ENCODE measurements at regions not wholly inside any gene's neighbourhood (a gene's known extent, or its start where the extent isn't known, plus 50 kb on each side); places are given as distances from the start of the nearest gene placed in this dataset.

DNA sequence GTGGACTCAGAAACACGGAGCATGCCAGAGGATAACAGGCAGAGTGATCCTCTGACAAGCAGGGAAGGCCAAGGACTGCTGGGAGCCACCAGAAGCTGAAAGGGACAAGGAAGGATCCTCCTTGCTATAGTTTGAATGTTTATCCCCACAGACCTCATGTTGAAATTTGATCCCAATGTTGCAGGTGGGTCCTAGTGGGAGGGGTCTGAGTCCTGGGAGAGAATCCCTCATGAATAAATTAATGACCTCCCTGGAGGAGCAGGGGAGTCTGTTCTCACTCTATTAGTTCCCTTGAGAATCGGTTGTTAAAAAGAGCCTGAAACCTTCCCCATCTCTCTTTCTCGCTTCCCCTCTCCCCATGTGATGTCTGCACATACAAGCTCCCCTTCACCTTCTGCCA is 124.4 kb downstream of the FBXO15 start:
- no peak for DNase-seq (ENCODE audit: low read depth in 3 of 3)

DNA sequence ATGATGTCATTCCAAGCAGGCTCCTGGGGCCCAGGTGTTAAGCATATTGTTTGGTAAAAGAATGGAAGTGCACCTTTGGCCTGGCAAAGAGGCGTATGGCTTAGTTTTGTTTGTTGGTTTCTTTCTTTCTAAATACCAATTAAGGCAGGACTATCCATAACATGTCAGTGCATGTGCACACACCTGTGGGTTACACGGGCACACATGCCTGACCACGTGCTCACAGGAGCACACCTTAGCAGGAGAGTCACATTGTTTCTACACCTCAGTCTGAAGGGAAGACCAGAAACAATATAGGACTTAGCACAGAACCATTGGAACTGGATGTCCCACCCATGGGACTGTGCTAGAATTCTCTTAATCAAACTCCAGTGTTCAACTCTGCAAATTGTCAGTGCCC is 127.8 kb downstream of the FBXO15 start:
- no peak for DNase-seq (ENCODE audit: low read depth in 3 of 3)

DNA sequence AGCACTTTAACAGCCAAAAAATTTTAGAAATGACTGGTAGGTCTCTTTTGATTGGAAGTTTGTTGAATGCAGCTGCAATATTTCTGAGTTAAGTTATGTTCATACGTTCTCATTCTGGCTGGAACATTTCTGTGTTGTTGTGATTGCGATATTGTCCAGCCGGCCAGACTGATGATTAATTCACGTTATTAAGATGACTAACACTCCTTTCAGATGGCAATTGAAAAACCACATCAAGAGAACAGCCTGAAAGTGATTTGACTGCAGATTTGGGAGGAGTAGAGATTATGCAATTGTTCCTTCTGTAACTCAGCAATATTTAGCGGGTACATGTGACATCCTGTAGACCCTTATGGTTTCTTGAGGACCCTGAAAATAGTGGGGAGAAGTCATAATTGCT is 133.7 kb downstream of the FBXO15 start:
- no peak for DNase-seq (ENCODE audit: low read depth in 3 of 3)

DNA sequence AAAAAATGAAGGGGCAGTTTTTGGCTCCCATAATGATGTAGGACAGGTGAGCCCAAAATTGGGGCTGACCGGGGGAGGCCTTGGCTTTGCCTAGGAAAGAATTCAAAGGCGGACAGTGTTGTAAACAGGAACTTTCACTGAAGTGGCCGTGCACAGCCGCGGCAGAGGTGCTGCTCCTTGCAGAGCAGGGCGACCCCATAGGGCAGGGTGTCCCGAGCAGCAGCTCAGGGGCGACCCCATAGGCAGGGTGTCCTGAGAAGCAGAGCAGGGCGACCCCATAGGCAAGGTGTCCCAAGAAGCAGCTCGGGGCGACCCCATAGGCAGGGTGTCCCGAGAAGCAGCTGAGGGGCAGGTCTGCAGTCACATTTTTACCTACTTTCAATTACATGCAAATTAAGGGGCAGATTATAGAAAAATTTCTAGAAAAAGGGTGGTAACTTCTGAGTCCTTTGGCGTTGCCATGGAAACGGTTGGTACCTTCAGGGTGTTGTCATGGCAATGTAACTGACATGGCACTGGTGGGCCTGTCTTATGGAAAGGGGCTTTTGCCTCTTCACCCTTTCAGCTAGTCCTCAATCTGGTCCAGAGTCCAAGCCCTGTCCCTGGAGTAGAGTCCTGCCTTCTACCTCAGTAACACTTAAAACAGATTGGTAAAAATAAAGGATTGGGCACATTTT is 134.5 kb downstream of the FBXO15 start:
- DNase-seq (ENCODE audit: low read depth in 3 of 3), result no peak

DNA sequence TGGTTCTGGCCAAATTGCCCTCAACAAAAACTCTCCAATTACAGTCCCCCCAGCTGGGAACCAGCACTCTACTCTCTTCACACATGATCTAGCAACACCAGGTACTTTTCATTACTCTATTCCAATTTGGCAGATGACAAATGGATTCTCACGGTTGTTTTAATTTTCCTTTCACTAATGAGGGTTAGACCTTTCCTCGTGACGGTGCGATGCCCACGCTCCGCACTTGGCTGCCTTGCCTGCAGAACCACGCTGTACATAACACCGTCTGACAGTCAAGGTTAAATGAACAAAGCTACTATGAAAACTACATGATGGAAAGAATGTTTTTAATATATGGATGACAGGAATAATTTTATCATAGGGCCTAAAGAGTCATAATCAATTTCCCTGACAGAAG is 141.5 kb downstream of the FBXO15 start:
- DNase-seq (ENCODE audit: low read depth in 3 of 3), result no peak

DNA sequence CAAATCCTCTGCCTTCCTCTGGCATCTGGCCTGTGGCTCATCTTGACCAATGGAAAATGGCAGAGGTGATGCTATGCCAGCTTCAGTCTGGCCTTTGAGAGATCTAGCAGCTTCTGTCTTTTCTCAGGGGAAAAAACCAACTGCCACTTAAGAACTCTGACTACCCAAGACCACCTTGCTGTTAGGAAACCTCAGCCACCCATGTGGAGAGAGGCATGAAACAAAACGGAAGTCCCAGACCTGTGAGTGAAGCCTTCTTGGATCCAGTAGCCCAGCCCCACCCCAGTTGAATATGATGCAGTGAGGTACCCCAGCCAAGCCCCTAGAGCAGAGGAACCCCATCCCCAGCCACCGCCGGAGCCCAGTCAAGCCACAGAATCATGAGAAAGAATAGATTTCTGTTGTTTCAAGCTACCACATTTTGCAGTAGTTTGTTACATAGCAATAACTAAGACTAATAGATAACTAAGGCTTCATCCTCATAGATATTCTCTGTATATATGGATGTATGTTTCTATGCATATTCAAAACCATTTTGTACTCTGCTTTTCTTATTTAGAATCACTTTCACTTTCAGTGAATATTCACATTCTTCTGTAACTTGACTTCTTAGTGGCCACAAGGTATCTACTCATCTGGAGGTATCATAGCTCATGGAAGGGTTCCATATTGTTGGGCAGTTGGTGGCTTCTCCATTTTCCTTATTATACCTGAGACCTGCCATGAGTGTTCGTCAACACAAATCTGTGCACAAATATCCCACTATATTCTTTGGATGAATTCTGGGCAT is 142.1 kb downstream of the FBXO15 start:
- DNase-seq (ENCODE audit: low read depth in 3 of 3), result no peak

DNA sequence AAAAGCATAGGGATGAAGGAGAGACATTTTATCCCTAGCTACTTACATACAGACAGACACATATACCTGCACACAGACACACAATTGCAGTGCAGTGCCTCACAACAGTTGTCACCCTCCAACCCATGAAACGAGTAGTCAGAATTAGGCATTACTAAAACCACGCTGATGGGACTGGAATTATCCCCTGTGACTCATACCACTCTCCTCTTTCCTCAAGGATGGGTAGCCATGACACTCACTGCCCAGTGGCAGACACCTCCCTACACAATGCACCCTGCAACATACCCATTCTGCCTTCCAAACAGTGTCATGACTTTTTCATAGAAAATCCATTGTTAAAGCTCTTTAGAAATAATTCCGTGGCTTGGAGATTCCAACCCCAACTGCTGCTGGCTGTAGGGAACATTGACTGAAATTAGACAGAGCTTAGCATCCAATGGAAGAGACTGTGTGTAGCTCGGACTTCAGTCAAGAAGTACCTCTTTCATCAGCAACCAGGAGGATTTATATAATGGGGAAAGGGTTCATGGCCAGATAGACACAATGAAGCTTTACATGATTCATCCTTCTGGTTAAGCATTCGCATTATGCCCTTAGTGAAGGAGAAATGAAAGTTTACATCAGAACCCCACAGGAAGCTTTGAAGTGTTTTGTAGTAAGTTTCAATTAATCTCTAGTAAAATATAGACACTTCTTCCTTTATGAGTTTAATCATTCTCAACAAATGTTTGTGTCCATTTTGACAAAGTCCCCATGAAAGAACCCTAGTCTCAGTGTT is 155.2 kb downstream of the FBXO15 start:
- no peak for DNase-seq (ENCODE audit: low read depth in 3 of 3)

DNA sequence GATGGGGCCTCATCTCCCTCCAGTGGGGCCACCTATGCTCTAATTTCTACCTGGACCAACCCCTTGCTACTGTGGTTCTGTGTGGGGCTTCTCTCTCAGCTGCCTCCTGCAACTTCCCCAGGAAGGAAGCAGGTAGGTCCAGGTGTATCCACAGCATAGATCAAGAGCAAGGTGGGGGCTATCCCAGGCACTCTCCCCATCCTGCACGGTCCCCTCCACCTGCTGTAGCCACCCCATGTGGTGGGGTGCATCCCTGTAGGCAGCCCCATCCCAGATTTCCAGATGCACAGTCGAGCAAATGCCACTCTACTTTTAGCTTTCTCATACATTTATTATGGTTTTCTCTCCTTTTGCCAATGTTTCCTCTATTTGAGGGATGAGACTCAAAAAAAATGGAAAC is 156.1 kb downstream of the FBXO15 start:
- DNase-seq (ENCODE audit: low read depth in 3 of 3), result no peak

DNA sequence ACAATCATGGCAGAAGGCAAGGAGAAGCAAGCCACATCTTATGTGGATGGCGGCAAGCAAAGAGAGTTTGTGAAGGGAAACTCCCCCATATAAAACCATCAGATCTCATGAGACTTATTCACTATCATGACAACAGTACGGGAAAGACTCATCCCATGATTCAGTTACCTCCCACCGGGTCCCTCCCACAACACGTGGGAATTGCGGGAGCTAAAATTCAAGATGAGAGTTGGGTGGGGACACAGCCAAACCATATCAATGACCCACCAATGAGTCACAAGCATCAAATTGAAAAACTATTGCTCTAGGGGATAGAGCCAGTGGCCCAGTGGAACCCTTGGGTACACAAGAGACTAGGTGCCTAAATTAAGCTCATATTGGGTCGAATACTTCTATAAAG is 157.4 kb downstream of the FBXO15 start:
- DNase-seq (ENCODE audit: low read depth in 3 of 3), result no peak

DNA sequence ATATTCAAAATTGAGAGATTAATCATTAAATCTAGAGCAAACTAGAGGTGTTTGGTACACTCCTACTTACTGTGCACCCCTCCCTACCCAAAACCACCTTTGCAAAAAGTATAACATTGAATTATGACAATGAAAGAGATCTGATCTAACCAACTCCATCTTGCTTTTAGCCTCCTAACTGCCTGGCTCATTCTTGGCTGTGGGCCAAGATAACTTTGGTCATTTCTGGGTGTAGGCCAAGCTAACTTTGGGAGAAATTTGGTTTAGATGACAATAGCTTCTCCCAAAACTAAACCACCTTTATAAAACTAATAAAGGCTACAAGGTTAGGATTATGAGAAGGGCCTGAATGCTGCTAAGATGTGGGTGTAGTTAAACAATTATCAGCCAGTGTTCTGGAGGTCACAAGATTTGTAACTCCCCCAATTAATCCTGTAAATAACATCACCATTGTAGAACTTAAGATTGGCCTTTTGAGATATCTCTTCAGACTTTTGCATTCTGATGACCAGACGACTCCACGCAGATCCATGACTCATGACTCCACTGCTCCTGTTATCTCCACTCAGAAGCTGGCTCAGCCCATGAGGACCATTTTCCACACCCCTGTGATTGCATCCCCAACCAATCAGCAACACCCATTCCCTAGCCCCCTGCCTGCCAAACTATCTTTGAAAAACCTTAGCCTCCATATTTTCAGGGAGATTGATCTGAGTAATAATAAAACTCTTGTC is 160.2 kb downstream of the FBXO15 start:
- no peak for DNase-seq (ENCODE audit: low read depth in 3 of 3)

DNA sequence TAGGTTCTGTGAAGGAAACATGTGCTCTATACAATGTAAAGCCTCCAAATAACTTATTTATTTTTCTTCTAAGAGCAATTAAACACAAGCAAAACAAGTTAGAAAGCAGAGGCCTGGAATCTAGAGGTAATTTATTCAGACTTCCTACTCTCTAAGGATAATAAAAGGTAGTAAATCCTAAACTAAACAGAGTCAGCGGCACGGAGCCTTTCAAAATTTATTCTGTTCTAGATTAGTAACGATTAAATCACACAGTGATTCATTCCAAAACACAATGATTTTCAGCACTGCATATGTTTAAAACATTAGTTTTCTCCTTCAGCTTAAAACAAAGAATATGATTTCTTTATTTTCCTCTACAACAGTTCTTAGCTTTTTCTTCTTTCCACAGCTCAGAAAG is 160.9 kb downstream of the FBXO15 start:
- no peak for DNase-seq (ENCODE audit: low read depth in 3 of 3)

DNA sequence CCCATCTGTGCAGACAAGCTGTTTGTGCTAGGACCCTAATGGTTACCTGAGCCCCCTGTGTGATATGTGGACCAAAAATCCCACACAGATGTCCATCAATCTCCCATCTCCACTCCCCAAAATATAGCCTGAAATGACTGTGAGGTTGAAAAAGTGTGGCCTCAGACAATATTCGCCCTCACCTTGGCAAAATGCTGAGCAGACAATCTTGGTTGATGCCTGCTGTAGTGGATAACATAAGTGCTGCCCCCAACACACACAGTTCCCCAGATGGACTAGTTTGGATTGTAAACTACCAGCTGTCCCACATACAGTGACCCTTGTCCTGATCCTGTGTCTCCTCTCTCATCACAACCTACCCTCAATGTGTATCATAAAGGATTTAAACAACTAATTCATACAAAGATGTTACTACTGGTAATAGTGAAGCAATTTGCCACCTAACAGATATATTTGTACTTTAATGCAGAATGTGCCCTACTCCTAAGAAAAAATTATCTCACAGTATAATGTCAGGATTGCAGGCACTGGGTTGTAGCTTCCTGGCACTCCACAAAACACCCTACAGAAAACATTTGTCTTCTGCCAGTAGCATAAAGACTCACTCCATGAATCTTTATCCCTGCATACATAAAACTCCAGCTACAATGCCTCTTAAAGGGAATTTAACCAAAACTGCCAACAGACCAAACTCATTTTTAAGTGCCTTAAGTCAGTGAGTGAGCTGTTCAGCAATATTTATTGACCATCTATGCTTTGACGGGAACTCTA is 161.6 kb downstream of the FBXO15 start:
- DNase-seq (ENCODE audit: low read depth in 3 of 3), result no peak

DNA sequence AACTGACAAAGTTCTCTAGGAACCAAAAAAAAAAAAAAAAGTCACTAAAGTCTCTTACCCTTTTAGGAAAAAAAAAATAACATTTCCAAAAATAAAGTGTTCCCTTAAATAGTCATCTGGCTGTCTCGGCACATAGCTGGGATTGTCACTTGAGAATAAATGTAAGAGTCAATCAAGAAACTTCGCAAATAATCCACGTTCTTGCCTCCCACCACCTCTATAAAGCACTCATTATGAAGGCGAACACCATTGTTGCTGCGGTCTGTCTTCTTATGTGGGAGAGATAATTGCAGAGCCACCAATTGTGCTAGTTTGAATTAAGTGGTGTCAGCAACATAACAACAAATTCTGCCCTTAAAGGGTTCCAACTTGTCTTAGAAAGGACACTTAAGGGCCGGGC is 163.7 kb downstream of the FBXO15 start:
- no peak for DNase-seq (ENCODE audit: low read depth in 3 of 3)

DNA sequence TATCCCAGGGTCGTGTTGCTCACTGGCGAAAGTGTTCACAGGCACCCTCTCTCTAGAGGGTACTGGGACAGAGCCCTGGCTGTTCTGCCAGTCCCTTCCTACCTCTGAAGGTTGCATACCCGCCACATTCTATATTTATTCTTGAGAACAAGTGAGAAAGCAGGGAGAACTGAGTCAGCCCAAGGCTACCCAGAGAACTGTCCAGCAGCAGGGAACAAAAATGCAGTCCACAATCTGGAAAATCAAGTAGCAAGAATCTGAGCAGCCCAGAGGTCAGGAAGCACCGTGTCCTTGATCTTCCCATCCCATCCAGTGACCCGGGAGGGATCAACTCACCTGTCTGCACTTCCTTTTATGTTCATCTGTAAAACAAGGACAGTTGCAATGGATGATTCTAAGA is 164.1 kb downstream of the FBXO15 start:
- no peak for DNase-seq (ENCODE audit: low read depth in 3 of 3)

DNA sequence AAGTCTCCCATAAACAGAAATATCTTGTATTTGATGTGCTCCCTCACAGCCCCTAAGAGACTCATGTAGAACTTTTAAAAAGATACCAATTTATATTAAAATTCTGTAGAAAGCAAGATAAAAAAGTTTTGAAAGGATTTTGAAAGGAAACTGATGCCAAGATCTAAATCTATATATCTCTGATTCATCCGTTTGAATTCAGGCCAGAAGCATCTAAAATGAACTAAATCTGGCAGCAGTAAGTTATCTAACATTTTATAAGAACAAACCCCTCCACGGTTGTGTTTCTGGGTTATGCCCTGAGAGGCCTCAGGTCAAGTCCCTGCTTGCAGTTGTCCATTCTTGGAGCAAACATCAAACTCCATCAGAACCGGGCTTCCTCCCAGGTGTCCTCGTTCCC is 165.8 kb downstream of the FBXO15 start:
- DNase-seq (ENCODE audit: low read depth in 3 of 3), result no peak

DNA sequence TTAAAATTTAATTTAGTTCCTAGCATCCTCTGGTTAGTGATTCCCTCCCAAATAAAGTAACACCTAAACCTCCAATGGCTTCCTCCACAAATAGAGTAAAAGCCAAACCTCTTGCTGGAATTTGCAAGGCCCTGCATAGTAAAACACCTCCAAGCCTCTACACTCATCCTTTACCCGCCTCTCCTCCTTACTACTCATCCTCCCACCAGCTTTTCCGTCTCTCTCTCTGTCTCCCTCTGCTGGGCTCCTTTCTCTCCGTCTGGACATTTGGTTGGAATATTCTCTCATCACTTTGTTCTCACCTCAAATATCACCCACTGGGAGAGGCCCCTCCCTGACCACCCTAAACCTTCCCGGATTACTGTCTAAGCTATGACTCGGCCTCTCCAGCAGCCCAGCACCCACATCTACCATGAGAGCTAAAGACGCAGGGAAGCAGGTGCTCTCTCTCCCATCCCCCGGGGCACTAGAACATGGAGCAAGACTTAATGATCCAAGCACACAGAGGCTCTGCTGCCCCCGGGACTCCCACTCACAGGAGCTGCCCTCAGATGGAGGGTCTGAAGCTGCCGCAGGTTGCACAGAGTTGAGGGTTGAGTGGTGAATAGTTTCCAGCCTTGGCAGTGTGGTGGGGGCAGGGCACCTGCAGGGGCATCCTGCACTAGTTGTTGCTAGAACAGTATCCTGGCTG is 167.2 kb downstream of the FBXO15 start:
- no peak for DNase-seq (ENCODE audit: low read depth in 3 of 3)

DNA sequence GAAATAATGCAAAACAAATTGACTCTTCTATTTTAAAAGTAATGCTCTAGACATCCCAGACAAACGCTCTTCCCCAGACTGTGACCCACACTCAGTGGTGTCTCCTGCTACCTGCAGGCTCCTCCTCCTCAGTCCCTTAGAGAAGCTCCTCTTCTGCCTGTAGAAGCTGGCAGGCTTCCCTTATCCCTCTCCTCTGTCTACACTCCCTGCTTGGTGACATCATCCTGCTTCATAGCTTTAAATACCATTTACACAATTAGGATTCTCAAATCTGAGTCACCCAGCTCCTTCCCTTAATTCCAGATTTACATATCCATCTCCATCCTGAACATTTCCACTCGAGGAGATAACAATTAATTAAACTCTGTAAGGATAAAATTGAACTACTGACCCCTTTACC is 167.9 kb downstream of the FBXO15 start:
- DNase-seq (ENCODE audit: low read depth in 3 of 3), result no peak

DNA sequence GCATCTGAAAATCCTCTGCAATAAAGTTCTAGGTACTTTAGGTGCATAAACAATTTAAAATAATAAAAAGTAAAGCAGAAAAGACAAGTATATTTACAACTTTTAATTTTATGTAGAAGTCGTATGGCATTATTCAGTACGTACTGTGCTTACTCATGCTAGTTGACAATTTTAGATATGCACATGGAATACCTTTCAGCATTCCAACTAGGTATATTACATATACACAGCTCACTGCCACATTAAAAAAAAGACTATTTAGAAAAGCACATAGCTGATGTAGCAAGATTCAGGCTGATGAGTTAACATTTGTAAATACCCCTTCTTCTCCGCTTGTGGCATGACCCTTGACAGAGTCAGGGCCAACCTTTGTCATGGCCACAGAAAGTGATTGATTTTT is 171.2 kb downstream of the FBXO15 start:
- DNase-seq (ENCODE audit: low read depth in 3 of 3), result no peak

DNA sequence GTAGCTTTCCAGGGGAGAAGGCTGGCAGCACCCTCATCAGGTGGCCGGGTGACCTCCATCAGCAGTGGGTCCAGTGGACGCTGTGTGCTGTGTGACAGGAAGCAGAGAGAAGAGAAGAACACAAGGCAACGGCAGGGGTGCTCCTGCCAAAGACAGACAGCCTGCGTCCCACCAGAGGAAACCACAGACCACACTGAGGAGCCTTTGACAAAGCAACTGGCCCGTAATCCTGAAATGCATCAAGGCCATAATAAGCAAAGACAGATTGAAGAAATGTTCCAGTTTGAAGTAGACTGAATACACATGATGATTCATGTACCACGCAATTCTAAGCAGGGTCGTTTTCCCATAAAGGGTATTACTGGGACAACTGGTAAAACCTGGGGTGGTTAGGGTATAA is 172.4 kb downstream of the FBXO15 start:
- peak in 1 of 3 donors; percentile 2 for DNase-seq (ENCODE audit: low read depth in 3 of 3)

DNA sequence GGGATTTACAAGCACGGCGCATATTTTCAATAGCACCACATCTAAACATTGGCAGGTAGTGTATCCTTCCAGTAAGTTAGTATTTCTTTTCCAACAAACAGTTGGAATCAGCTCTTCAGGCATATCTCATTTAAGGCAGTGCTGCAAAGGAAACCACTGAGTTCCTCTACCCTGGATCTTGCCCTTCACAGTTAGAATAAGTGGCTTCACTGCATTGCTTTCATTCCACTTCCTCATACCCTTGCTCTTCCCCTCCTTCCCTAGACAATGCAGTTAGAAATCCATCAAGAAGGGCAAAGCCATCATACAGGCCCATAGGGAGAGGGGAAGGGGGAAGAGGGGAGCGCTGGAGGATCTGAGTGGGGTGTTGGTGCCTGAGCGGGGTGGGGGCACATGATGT is 173.7 kb downstream of the FBXO15 start:
- DNase-seq (ENCODE audit: low read depth in 3 of 3), result no peak

DNA sequence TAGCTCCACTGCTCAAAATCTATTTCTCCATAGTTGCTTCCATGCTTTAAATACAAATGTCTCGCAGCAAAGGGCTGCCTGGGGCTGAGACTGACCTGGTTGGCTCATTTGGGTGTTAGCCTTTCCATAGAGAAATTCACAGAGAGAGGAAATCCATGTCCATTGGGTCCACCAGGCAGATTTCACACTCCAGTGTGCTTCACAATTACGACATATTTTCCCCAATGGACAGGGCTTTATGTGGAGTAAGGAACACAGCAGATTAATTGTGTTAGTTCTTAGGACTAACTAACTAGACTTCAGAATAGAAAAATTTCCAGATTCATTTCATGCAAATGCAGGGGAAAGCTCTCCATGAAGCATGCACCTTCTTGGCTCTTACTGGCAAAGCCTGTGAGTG is 180.7 kb downstream of the FBXO15 start:
- no peak for DNase-seq (ENCODE audit: low read depth in 3 of 3)

Measured in stimulated activated CD4-positive, alpha-beta T cell treated with anti-CD3 and anti-CD28 coated beads, TNF-alpha, amount 100 ng/mL, for 48 hours (primary cell).